ENCODE measurements at regions not wholly inside any gene's neighbourhood (a gene's known extent, or its start where the extent isn't known, plus 50 kb on each side); places are given as distances from the start of the nearest gene placed in this dataset.

GRCh38 chr9:89655990-89656657 is 51.3 kb downstream of the GADD45G start:
- H3K4me1 ChIP-seq (ENCODE audit: insufficient read depth, low read length, poor library complexity, severe bottlenecking): no peaks in the 10 kb centered on the region
- H3K27ac ChIP-seq (ENCODE audit: low read depth, low read length, poor library complexity, severe bottlenecking): no peak overlapping the region
- TF ChIP-seq CTCF (conservative IDR thresholded peaks at IDR 0.05; ENCODE audit: low read depth, low read length) (no peak), EZH2 (IDR thresholded peaks at IDR 0.05; ENCODE audit: borderline replicate concordance, low read depth, low read length, poor library complexity, severe bottlenecking) (no peak)
- CTCF ChIA-PET: no interaction called here
- no peaks in the 10 kb centered on the region for H3K9me3 ChIP-seq (ENCODE audit: low read depth, low read length, poor library complexity, severe bottlenecking)
- BruUV-seq (replicated peaks): no TSS peak
- intact Hi-C loops (cut with micrococcal nuclease; ENCODE audit: unreplicated experiment): no loop called here
- POLR2A ChIA-PET (ENCODE audit: low non-redundant PET): interaction anchor here (0.5 kb wide), 1 partner anchor 559 kb away, joined by 20 read pairs; no protein-coding TSS in a partner anchor
- no peaks in the 10 kb centered on the region for H3K36me3 ChIP-seq (ENCODE audit: insufficient read depth, low read length, poor library complexity, severe bottlenecking)
- H3K4me3 ChIP-seq (ENCODE audit: low read depth, low read length, poor library complexity, severe bottlenecking): no peak overlapping the region
- no peaks in the 10 kb centered on the region for H3K27me3 ChIP-seq (replicated peaks; ENCODE audit: insufficient read depth, low read depth, low read length, poor library complexity)
- no peak for DNase-seq (ENCODE audit: low spot score)

GRCh38 chr9:89657295-89657694 is 52.5 kb downstream of the GADD45G start:
- no peak for DNase-seq (ENCODE audit: low spot score)
- Histone ChIP-seq H3K4me3 (ENCODE audit: low read depth, low read length, poor library complexity, severe bottlenecking) (no peak overlapping the region), H3K9me3 (ENCODE audit: low read depth, low read length, poor library complexity, severe bottlenecking) (no peaks in the 10 kb centered on the region), H3K4me1 (ENCODE audit: insufficient read depth, low read length, poor library complexity, severe bottlenecking) (peaks cover 3% of the 10 kb centered on the region), H3K27ac (ENCODE audit: low read depth, low read length, poor library complexity, severe bottlenecking) (no peak overlapping the region), H3K27me3 (replicated peaks; ENCODE audit: insufficient read depth, low read depth, low read length, poor library complexity) (no peaks in the 10 kb centered on the region), H3K36me3 (ENCODE audit: insufficient read depth, low read length, poor library complexity, severe bottlenecking) (no peaks in the 10 kb centered on the region)
- ChIA-PET CTCF (no interaction called here), POLR2A (ENCODE audit: low non-redundant PET) (no interaction called here)
- BruUV-seq (replicated peaks): no TSS peak
- intact Hi-C loops (cut with micrococcal nuclease; ENCODE audit: unreplicated experiment): no loop called here
- TF ChIP-seq CTCF (conservative IDR thresholded peaks at IDR 0.05; ENCODE audit: low read depth, low read length) (no peak), EZH2 (IDR thresholded peaks at IDR 0.05; ENCODE audit: borderline replicate concordance, low read depth, low read length, poor library complexity, severe bottlenecking) (no peak)

GRCh38 chr9:89657765-89658164 is 53.0 kb downstream of the GADD45G start:
- Histone ChIP-seq H3K9me3 (ENCODE audit: low read depth, low read length, poor library complexity, severe bottlenecking) (no peaks in the 10 kb centered on the region), H3K36me3 (ENCODE audit: insufficient read depth, low read length, poor library complexity, severe bottlenecking) (no peaks in the 10 kb centered on the region), H3K4me1 (ENCODE audit: insufficient read depth, low read length, poor library complexity, severe bottlenecking) (peaks cover 5% of the 10 kb centered on the region), H3K27ac (ENCODE audit: low read depth, low read length, poor library complexity, severe bottlenecking) (no peak overlapping the region), H3K27me3 (replicated peaks; ENCODE audit: insufficient read depth, low read depth, low read length, poor library complexity) (no peaks in the 10 kb centered on the region), H3K4me3 (ENCODE audit: low read depth, low read length, poor library complexity, severe bottlenecking) (no peak overlapping the region)
- intact Hi-C loops (cut with micrococcal nuclease; ENCODE audit: unreplicated experiment): no loop called here
- no TSS peak for BruUV-seq (replicated peaks)
- no peak for DNase-seq (ENCODE audit: low spot score)
- ChIA-PET POLR2A (ENCODE audit: low non-redundant PET) (no interaction called here), CTCF (no interaction called here)
- TF ChIP-seq EZH2 (IDR thresholded peaks at IDR 0.05; ENCODE audit: borderline replicate concordance, low read depth, low read length, poor library complexity, severe bottlenecking) (no peak), CTCF (conservative IDR thresholded peaks at IDR 0.05; ENCODE audit: low read depth, low read length) (no peak)
